ENCODE measurements at regions not wholly inside any gene's neighbourhood (a gene's known extent, or its start where the extent isn't known, plus 50 kb on each side); places are given as distances from the start of the nearest gene placed in this dataset.

DNA sequence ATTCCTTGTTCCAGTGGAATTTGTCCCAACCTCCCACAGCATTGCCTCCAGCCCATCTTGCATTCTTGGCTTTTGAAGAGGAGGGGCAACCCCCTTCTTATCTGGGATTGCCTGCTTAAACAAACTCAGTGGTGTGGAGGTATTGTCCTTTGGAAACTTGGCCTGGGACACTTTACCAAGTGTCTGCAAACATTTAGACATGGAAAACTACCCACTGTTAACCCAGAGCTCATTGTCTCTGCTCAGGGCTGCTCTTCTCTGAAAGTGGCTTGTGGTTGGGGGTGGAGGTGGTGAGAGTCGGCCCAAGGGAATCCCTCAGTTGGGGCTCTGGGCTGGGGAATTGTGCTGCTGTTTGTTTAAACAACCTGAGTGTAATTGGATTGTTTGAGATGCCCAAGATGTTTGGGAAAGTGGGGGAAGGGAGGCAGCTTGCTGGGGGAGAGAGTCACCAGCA lies 178.3 kb upstream of the GATA6 start:
- H2AFZ ChIP-seq (ENCODE audit: low read depth, low read length, poor library complexity, severe bottlenecking), result no peak overlapping the region
- RAD21 ChIA-PET (ENCODE audit: low non-redundant PET in 1 of 2, low total read pairs in 2 of 2, uncharacterized antibody in 2 of 2, unreplicated experiment in 2 of 2), result no interaction called here
- DNase-seq (ENCODE audit: low read depth, low spot score) (no peak), ATAC-seq (no peak)
- CTCF ChIA-PET, result no interaction called here
- H3K9ac ChIP-seq (ENCODE audit: low read length), result no peak overlapping the region
- H3K4me1 ChIP-seq (ENCODE audit: control insufficient read depth in 1 of 2, insufficient read depth in 2 of 2, low read length in 2 of 2), result no peaks in the 10 kb centered on the region
- intact Hi-C loops (cut with micrococcal nuclease), result no loop called here
- no peak overlapping the region for H3K4me2 ChIP-seq (ENCODE audit: low read length)
- H3K36me3 ChIP-seq (ENCODE audit: control insufficient read depth in 1 of 2, insufficient read depth in 2 of 2, low read length in 2 of 2), result no peaks in the 10 kb centered on the region
- no peak overlapping the region for H3K27ac ChIP-seq (ENCODE audit: low read depth, low read length)
- TF ChIP-seq, protein P1, sequence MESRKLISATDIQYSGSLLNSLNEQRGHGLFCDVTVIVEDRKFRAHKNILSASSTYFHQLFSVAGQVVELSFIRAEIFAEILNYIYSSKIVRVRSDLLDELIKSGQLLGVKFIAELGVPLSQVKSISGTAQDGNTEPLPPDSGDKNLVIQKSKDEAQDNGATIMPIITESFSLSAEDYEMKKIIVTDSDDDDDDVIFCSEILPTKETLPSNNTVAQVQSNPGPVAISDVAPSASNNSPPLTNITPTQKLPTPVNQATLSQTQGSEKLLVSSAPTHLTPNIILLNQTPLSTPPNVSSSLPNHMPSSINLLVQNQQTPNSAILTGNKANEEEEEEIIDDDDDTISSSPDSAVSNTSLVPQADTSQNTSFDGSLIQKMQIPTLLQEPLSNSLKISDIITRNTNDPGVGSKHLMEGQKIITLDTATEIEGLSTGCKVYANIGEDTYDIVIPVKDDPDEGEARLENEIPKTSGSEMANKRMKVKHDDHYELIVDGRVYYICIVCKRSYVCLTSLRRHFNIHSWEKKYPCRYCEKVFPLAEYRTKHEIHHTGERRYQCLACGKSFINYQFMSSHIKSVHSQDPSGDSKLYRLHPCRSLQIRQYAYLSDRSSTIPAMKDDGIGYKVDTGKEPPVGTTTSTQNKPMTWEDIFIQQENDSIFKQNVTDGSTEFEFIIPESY (IDR thresholded peaks at IDR 0.05; ENCODE audit: extremely low read depth, insufficient replicate concordance, low read length), result no peak
- no peak for TF ChIP-seq SRF (IDR thresholded peaks at IDR 0.05; ENCODE audit: low read depth)
- TF ChIP-seq, protein P2, sequence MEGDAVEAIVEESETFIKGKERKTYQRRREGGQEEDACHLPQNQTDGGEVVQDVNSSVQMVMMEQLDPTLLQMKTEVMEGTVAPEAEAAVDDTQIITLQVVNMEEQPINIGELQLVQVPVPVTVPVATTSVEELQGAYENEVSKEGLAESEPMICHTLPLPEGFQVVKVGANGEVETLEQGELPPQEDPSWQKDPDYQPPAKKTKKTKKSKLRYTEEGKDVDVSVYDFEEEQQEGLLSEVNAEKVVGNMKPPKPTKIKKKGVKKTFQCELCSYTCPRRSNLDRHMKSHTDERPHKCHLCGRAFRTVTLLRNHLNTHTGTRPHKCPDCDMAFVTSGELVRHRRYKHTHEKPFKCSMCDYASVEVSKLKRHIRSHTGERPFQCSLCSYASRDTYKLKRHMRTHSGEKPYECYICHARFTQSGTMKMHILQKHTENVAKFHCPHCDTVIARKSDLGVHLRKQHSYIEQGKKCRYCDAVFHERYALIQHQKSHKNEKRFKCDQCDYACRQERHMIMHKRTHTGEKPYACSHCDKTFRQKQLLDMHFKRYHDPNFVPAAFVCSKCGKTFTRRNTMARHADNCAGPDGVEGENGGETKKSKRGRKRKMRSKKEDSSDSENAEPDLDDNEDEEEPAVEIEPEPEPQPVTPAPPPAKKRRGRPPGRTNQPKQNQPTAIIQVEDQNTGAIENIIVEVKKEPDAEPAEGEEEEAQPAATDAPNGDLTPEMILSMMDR (IDR thresholded peaks at IDR 0.05 in 2 of 3, conservative IDR thresholded peaks at IDR 0.05 in 1 of 3; ENCODE audit: borderline replicate concordance in 1 of 3, insufficient read depth in 1 of 3, low read depth in 2 of 3, low read length in 2 of 3), result no peak
- no peak for TF ChIP-seq JUND (IDR thresholded peaks at IDR 0.05)
- TF ChIP-seq ZFX (IDR thresholded peaks at IDR 0.05), result no peak
- TF ChIP-seq FOSL1 (IDR thresholded peaks at IDR 0.05; ENCODE audit: low read depth), result no peak
- no peak for TF ChIP-seq ZNF274 (IDR thresholded peaks at IDR 0.05; ENCODE audit: low read depth, low read length)
- TF ChIP-seq, protein P3, sequence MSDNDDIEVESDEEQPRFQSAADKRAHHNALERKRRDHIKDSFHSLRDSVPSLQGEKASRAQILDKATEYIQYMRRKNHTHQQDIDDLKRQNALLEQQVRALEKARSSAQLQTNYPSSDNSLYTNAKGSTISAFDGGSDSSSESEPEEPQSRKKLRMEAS (IDR thresholded peaks at IDR 0.05), result no peak
- TF ChIP-seq EZH2phosphoT487 (IDR thresholded peaks at IDR 0.05; ENCODE audit: borderline replicate concordance), result no peak
- no peak for TF ChIP-seq POLR2AphosphoS5 (IDR thresholded peaks at IDR 0.05; ENCODE audit: low read depth, low read length)
- no peak for TF ChIP-seq SIN3A (IDR thresholded peaks at IDR 0.05; ENCODE audit: low read depth)
- no peak for TF ChIP-seq RAD21 (IDR thresholded peaks at IDR 0.05; ENCODE audit: low read depth)
- no peak for TF ChIP-seq EGR1 (IDR thresholded peaks at IDR 0.05; ENCODE audit: low read depth)
- TF ChIP-seq EZH2 (IDR thresholded peaks at IDR 0.05), result no peak
- no peak for TF ChIP-seq CBX3 (IDR thresholded peaks at IDR 0.05; ENCODE audit: low read depth)
- TF ChIP-seq, protein P4, sequence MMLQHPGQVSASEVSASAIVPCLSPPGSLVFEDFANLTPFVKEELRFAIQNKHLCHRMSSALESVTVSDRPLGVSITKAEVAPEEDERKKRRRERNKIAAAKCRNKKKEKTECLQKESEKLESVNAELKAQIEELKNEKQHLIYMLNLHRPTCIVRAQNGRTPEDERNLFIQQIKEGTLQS (IDR thresholded peaks at IDR 0.05), result no peak
- TF ChIP-seq, protein P5, sequence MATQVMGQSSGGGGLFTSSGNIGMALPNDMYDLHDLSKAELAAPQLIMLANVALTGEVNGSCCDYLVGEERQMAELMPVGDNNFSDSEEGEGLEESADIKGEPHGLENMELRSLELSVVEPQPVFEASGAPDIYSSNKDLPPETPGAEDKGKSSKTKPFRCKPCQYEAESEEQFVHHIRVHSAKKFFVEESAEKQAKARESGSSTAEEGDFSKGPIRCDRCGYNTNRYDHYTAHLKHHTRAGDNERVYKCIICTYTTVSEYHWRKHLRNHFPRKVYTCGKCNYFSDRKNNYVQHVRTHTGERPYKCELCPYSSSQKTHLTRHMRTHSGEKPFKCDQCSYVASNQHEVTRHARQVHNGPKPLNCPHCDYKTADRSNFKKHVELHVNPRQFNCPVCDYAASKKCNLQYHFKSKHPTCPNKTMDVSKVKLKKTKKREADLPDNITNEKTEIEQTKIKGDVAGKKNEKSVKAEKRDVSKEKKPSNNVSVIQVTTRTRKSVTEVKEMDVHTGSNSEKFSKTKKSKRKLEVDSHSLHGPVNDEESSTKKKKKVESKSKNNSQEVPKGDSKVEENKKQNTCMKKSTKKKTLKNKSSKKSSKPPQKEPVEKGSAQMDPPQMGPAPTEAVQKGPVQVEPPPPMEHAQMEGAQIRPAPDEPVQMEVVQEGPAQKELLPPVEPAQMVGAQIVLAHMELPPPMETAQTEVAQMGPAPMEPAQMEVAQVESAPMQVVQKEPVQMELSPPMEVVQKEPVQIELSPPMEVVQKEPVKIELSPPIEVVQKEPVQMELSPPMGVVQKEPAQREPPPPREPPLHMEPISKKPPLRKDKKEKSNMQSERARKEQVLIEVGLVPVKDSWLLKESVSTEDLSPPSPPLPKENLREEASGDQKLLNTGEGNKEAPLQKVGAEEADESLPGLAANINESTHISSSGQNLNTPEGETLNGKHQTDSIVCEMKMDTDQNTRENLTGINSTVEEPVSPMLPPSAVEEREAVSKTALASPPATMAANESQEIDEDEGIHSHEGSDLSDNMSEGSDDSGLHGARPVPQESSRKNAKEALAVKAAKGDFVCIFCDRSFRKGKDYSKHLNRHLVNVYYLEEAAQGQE (IDR thresholded peaks at IDR 0.05; ENCODE audit: low read depth), result no peak
- TF ChIP-seq POLR2A (IDR thresholded peaks at IDR 0.05; ENCODE audit: borderline replicate concordance, extremely low read depth, insufficient read depth, insufficient read length), result no peak
- no peak for TF ChIP-seq SP1 (IDR thresholded peaks at IDR 0.05; ENCODE audit: low read depth)
- TF ChIP-seq YY1 (IDR thresholded peaks at IDR 0.05; ENCODE audit: extremely low read depth, insufficient replicate concordance, low read depth, low read length), result no peak
- no peaks in the 10 kb centered on the region for H3K27me3 ChIP-seq (ENCODE audit: insufficient read depth, low read length)
- no peaks in the 10 kb centered on the region for H3K9me2 ChIP-seq (ENCODE audit: insufficient read depth)
- POLR2A ChIA-PET, result interaction anchor here (0.6 kb wide), 1 partner anchor 26 kb away, joined by 3 read pairs; no protein-coding TSS in a partner anchor
- H3K4me3 ChIP-seq (replicated peaks in 1 of 2; ENCODE audit: low read depth in 1 of 2, low read length in 2 of 2), result no peak overlapping the region
- H3K9me3 ChIP-seq (ENCODE audit: control insufficient read depth in 1 of 2, insufficient read depth in 1 of 2, low read depth in 1 of 2, low read length in 2 of 2), result no peaks in the 10 kb centered on the region
- H4K20me1 ChIP-seq (ENCODE audit: insufficient read depth), result no peaks in the 10 kb centered on the region
- no TSS peak for BruUV-seq (replicated peaks)
- no peaks in the 10 kb centered on the region for H3K79me2 ChIP-seq (ENCODE audit: insufficient read depth, low read length)

Data from HCT116 (cell line).